Adrenal gland (tissue), 5 donors: ENCODE measurements at regions not wholly inside any gene's neighbourhood (a gene's known extent, or its start where the extent isn't known, plus 50 kb on each side); places are given as distances from the start of the nearest gene placed in this dataset.

Source experiments
- POLR2A ChIP-seq, 2 donors: fragments of 450-650 bp; IDR thresholded peaks; one replicate each; pipeline ENCODE4 v1.6.1; 2017; ENCODE audit warnings: antibody characterized with exemption in 2 of 2, mild to moderate bottlenecking in 2 of 2, moderate library complexity in 1 of 2
- TF ChIP-seq, protein P1 (sequence below), 6 experiments: fragments of 450-650 bp in 4 of 6; fragments of 200-600 bp in 2 of 6; sonication (generic) in 1 of 6; IDR thresholded peaks; 1 replicate in 5 of 6; 2 replicates in 1 of 6; pipeline versions ENCODE4 v1.5.1 to v1.8.0; 2016 to 2021; ENCODE audit warnings: antibody characterized with exemption in 6 of 6, mild to moderate bottlenecking in 2 of 6, moderate library complexity in 1 of 6
- donor health status: DM: no; HTN: no; CAD: no.

DNA sequence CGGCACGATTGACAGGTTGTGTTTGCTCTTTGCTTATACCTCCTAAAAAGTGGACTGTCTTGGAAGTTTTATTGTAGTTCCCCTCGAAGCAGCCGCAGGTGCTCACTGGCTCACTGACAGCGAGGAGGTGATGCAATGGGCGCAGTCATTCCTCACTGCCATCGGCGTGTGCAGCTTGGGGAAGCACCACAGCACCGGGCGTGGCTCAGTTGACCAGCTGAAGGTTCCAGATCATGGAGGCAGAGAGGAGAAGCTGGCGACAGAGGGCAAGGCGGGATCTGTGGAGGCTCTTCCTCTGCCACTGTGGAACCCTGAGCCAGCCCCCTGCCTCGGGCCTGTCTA lies 72.1 kb upstream of the TNRC6C start:
- no peak for TF ChIP-seq POLR2A (IDR thresholded peaks at IDR 0.05)
- TF ChIP-seq, protein P1, sequence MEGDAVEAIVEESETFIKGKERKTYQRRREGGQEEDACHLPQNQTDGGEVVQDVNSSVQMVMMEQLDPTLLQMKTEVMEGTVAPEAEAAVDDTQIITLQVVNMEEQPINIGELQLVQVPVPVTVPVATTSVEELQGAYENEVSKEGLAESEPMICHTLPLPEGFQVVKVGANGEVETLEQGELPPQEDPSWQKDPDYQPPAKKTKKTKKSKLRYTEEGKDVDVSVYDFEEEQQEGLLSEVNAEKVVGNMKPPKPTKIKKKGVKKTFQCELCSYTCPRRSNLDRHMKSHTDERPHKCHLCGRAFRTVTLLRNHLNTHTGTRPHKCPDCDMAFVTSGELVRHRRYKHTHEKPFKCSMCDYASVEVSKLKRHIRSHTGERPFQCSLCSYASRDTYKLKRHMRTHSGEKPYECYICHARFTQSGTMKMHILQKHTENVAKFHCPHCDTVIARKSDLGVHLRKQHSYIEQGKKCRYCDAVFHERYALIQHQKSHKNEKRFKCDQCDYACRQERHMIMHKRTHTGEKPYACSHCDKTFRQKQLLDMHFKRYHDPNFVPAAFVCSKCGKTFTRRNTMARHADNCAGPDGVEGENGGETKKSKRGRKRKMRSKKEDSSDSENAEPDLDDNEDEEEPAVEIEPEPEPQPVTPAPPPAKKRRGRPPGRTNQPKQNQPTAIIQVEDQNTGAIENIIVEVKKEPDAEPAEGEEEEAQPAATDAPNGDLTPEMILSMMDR (IDR thresholded peaks at IDR 0.05) = no peak
